HepG2 (cell line): ENCODE measurements at regions not wholly inside any gene's neighbourhood (a gene's known extent, or its start where the extent isn't known, plus 50 kb on each side); places are given as distances from the start of the nearest gene placed in this dataset.

Experiments
- ATAC-seq: fragments of 200-7000 bp; cut with Tn5 transposase; 3 replicates; pipeline ENCODE4 v1.9.1; 2020; ENCODE audit warnings: mild to moderate bottlenecking, moderate library complexity
- BruUV-seq: library from RNA; stranded (reverse); fragments of 400-500 nt; replicated peaks from 2 replicates; lab custom pipeline; 2021; lab: Mats Ljungman, UMichigan
- CTCF ChIA-PET: fragments of 300-600 bp; formaldehyde crosslinking; extraction: SDS; loops from one replicate; lab custom pipeline; 2021; ENCODE audit warnings: low total read pairs, inconsistent platforms, low intra/inter-chr PET ratio; lab: Yijun Ruan, JAX
- POLR2A ChIA-PET: fragments of 350-600 bp; sonication (Branson Sonifier 250); formaldehyde crosslinking; loops from one replicate; lab custom pipeline; 2020; ENCODE audit warnings: antibody characterized with exemption, inconsistent platforms; lab: Yijun Ruan, JAX
- DNase-seq: peaks from one replicate; pipeline ENCODE4 v3.0.0-alpha.2; 2015; ENCODE audit warnings: low spot score
- FAIRE-seq: peaks from 3 replicates; lab custom pipeline; 2011; peaks lifted over from hg19 to GRCh38; lab: Jason Lieb, UNC
- H2AFZ ChIP-seq: one replicate; pipeline ENCODE4 v1.6.1; 2011; ENCODE audit warnings: low read length, inconsistent platforms
- H3K27ac ChIP-seq: fragments of 300-600 bp; 3 replicates; pipeline ENCODE4 v1.8.0; 2011; ENCODE audit warnings: mixed run types, mild to moderate bottlenecking, mixed read lengths, low read length, inconsistent platforms; ENCODE audit not compliant: insufficient read depth; ENCODE audit errors: extremely low read length
- H3K27me3 ChIP-seq, 2 experiments: fragments of 200-600 bp in 1 of 2; 2 replicates in 1 of 2; 3 replicates in 1 of 2; pipeline versions ENCODE4 v1.6.0 to v1.8.0; 2011; ENCODE audit warnings: low read length in 2 of 2, mild to moderate bottlenecking in 2 of 2, moderate library complexity in 2 of 2, inconsistent platforms in 1 of 2; ENCODE audit not compliant: insufficient read depth in 2 of 2, control insufficient read depth in 1 of 2
- H3K36me3 ChIP-seq, 2 experiments: fragments of 200-600 bp in 1 of 2; replicated peaks in 1 of 2; 2 replicates in 1 of 2; 3 replicates in 1 of 2; pipeline versions ENCODE4 v1.5.1 to v1.8.0; 2011; ENCODE audit warnings: low read length in 2 of 2, inconsistent platforms in 1 of 2; ENCODE audit not compliant: insufficient read depth in 2 of 2, control insufficient read depth in 1 of 2
- H3K4me1 ChIP-seq: 2 replicates; pipeline ENCODE4 v1.5.1; 2012; ENCODE audit warnings: low read length, inconsistent platforms; ENCODE audit not compliant: insufficient read depth
- H3K4me2 ChIP-seq: 2 replicates; pipeline ENCODE4 v1.6.0; 2011; ENCODE audit warnings: low read depth, low read length, inconsistent platforms
- H3K4me3 ChIP-seq, 3 experiments: fragments of 200-600 bp in 1 of 3; sonication (generic), shearing (Covaris generic) in 1 of 3; replicated peaks in 1 of 3; 2 replicates each; pipeline ENCODE4 v1.5.1; 2011 to 2016; ENCODE audit warnings: low read length in 3 of 3, inconsistent platforms in 2 of 3, low read depth in 2 of 3, mild to moderate bottlenecking in 2 of 3, control low read depth in 1 of 3, mixed read lengths in 1 of 3; ENCODE audit not compliant: insufficient read depth in 1 of 3
- H3K79me2 ChIP-seq: one replicate; pipeline ENCODE4 v1.6.1; 2011; ENCODE audit warnings: low read length, inconsistent platforms; ENCODE audit not compliant: insufficient read depth
- H3K9ac ChIP-seq: 2 replicates; pipeline ENCODE4 v1.6.0; 2011; ENCODE audit warnings: mild to moderate bottlenecking, low read depth, low read length, inconsistent platforms; ENCODE audit not compliant: insufficient read depth
- H3K9me3 ChIP-seq: 2 replicates; pipeline ENCODE4 v1.5.1; 2012; ENCODE audit warnings: mild to moderate bottlenecking, low read length
- H4K20me1 ChIP-seq: 2 replicates; pipeline ENCODE4 v1.6.0; 2011; ENCODE audit warnings: inconsistent platforms, mild to moderate bottlenecking, low read length, moderate library complexity; ENCODE audit not compliant: insufficient read depth
- CEBPZ ChIP-seq: IDR thresholded peaks from 2 replicates; pipeline ENCODE4 v1.6.1; 2012; ENCODE audit warnings: low read length, improper control_type of control experiment
- FLYWCH1 ChIP-seq: sonication (generic); formaldehyde crosslinking; IDR thresholded peaks from 2 replicates; pipeline ENCODE4 v1.8.1; 2023; ENCODE audit warnings: mild to moderate bottlenecking, missing genetic modification reagents
- PHF8 ChIP-seq: sonication (generic); formaldehyde crosslinking; IDR thresholded peaks from 2 replicates; pipeline ENCODE4 v1.5.0; 2020; ENCODE audit warnings: missing genetic modification reagents
- ZBTB3 ChIP-seq: sonication (generic); formaldehyde crosslinking; IDR thresholded peaks from 2 replicates; pipeline ENCODE4 v1.4.0; 2020; ENCODE audit warnings: low read depth, mild to moderate bottlenecking, moderate library complexity, missing genetic modification reagents, borderline replicate concordance
- ZFP91 ChIP-seq: sonication (generic); formaldehyde crosslinking; IDR thresholded peaks from 2 replicates; pipeline ENCODE4 v1.9.0; 2022; ENCODE audit warnings: missing genetic modification reagents, mild to moderate bottlenecking, borderline replicate concordance
- ZNF329 ChIP-seq: sonication (generic); formaldehyde crosslinking; IDR thresholded peaks from 2 replicates; pipeline ENCODE4 v1.9.0; 2021; ENCODE audit warnings: low read depth, mild to moderate bottlenecking, missing genetic modification reagents
- ZNF550 ChIP-seq: sonication (generic); formaldehyde crosslinking; IDR thresholded peaks from 2 replicates; pipeline ENCODE4 v1.4.0; 2020; ENCODE audit warnings: mild to moderate bottlenecking, missing genetic modification reagents, borderline replicate concordance
- ZNF598 ChIP-seq: sonication (generic); formaldehyde crosslinking; IDR thresholded peaks from 2 replicates; pipeline ENCODE4 v1.5.1; 2020; ENCODE audit warnings: mild to moderate bottlenecking, missing genetic modification reagents, borderline replicate concordance
- ZNF687 ChIP-seq: sonication (generic); formaldehyde crosslinking; IDR thresholded peaks from 2 replicates; pipeline ENCODE4 v1.5.1; 2020; ENCODE audit warnings: mild to moderate bottlenecking, missing genetic modification reagents, moderate library complexity
- WGBS: methylation state at CpG from one replicate; pipeline ENCODE4 v1.1.6; 2017; ENCODE audit warnings: low lambda C conversion rate; 5-methylcytosine and 5-hydroxymethylcytosine counted together
- in situ Hi-C: cut with HindIII; loops from 2 replicates; pipeline ENCODE4 v1.10.0; 2017; ENCODE audit warnings: low pct_unique_long_range_greater_than_20kb; ENCODE audit not compliant: extremely low pct_ligation_motif_present
- intact Hi-C: fragments of 100-400 bp; cut with micrococcal nuclease; formaldehyde crosslinking; loops from one replicate; pipeline ENCODE4 v1.10.0; 2022; ENCODE audit not compliant: unreplicated experiment

GRCh38 chrX:44440006-44440405 is 96.5 kb upstream of the EFHC2 start:
- H3K4me3 ChIP-seq: no peak overlapping the region
- WGBS: 3% methylated on average over 2 of the region's 2 CpGs
- H3K4me1 ChIP-seq: no peaks in the 10 kb centered on the region
- H3K36me3 ChIP-seq: no peaks in the 10 kb centered on the region
- no peaks in the 10 kb centered on the region for H3K79me2 ChIP-seq
- TF ChIP-seq ZNF598 (CRISPR knock-in tag) (no peak), ZNF550 (CRISPR knock-in tag) (no peak), CEBPZ (no peak), ZNF329 (CRISPR knock-in tag) (no peak)
- ChIA-PET CTCF (no interaction called here), POLR2A (no interaction called here)
- no peaks in the 10 kb centered on the region for H3K9me3 ChIP-seq
- BruUV-seq: no TSS peak
- H3K27ac ChIP-seq: no peak overlapping the region
- H3K4me2 ChIP-seq: no peak overlapping the region
- H4K20me1 ChIP-seq: no peaks in the 10 kb centered on the region
- in situ Hi-C loops (no loop called here), intact Hi-C loops (no loop called here)
- H3K9ac ChIP-seq: no peak overlapping the region
- no peak for FAIRE-seq
- no peak overlapping the region for H2AFZ ChIP-seq
- no peak for ATAC-seq
- DNase-seq: no peak
- H3K27me3 ChIP-seq: no peaks in the 10 kb centered on the region

- Histone ChIP-seq H3K9ac (no peak overlapping the region), H3K27ac (no peak overlapping the region), H3K79me2 (no peaks in the 10 kb centered on the region), H3K27me3 (no peaks in the 10 kb centered on the region), H3K4me1 (no peaks in the 10 kb centered on the region), H2AFZ (no peak overlapping the region), H3K36me3 (no peaks in the 10 kb centered on the region), H4K20me1 (no peaks in the 10 kb centered on the region), H3K9me3 (no peaks in the 10 kb centered on the region), H3K4me2 (no peak overlapping the region), H3K4me3 (no peak overlapping the region)
- POLR2A ChIA-PET: no interaction called here
- intact Hi-C loops: no loop called here
- WGBS: 0% methylated on average over 2 of the region's 2 CpGs
- in situ Hi-C loops: no loop called here
- FAIRE-seq (no peak), ATAC-seq (no peak), DNase-seq (no peak)
- CTCF ChIA-PET: no interaction called here
- no TSS peak for BruUV-seq
- TF ChIP-seq ZBTB3 (CRISPR knock-in tag) (no peak), ZFP91 (CRISPR knock-in tag) (no peak), ZNF687 (CRISPR knock-in tag) (no peak), PHF8 (no peak), FLYWCH1 (CRISPR knock-in tag) (no peak)
Observed at GRCh38 chrX:44439242-44439794, 95.8 kb upstream of the EFHC2 start.
